B cell (primary cell): ENCODE measurements at regions not wholly inside any gene's neighbourhood (a gene's known extent, or its start where the extent isn't known, plus 50 kb on each side); places are given as distances from the start of the nearest gene placed in this dataset. TPM values are rescaled to one million over a fixed set of nuclear protein-coding genes. Genes with fewer than 3 reads are reported as not detected.
"Not testable (repeated sequence)": the region's sequence is repeated elsewhere in the genome, so short reads cannot be mapped to it uniquely, and the experiment has no call there.

ENCODE experiments used
- ATAC-seq: fragments of 200-7000 bp; cut with Tn5 transposase; one replicate; pipeline ENCODE4 v1.10.0; 2021; ENCODE audit warnings: low read depth, mild to moderate bottlenecking, moderate number of reproducible peaks, moderate library complexity
- CTCF ChIA-PET: fragments of 350-600 bp; sonication (Branson Sonifier 250); formaldehyde crosslinking; loops from one replicate; lab custom pipeline; 2021; ENCODE audit warnings: antibody characterized with exemption, inconsistent platforms; lab: Charles Lee
- POLR2A ChIA-PET: fragments of 350-600 bp; sonication (Branson Sonifier 250); formaldehyde crosslinking; loops from one replicate; lab custom pipeline; 2021; ENCODE audit warnings: antibody characterized with exemption; lab: Charles Lee
- DNase-seq: peaks from one replicate; pipeline ENCODE4 v3.0.0; 2013
- H2AFZ ChIP-seq: 2 replicates; pipeline ENCODE4 v1.6.1; 2012; ENCODE audit warnings: mild to moderate bottlenecking, low read depth, low read length; ENCODE audit not compliant: insufficient read depth, poor library complexity, severe bottlenecking
- H3K27ac ChIP-seq, 2 donors: 1 replicate in 1 of 2; 2 replicates in 1 of 2; pipeline ENCODE4 v1.5.1; 2012 to 2013; ENCODE audit warnings: low read length in 2 of 2, mild to moderate bottlenecking in 2 of 2, moderate library complexity in 1 of 2
- H3K27me3 ChIP-seq, 4 experiments: fragments of 200-600 bp in 1 of 4; sonication (generic) in 1 of 4; replicated peaks in 1 of 4; 1 replicate in 2 of 4; 2 replicates in 2 of 4; pipeline versions ENCODE4 v1.6.1 to v1.7.0; 2013 to 2016; ENCODE audit warnings: low read length in 3 of 4, mild to moderate bottlenecking in 2 of 4, mixed read lengths in 1 of 4, moderate library complexity in 1 of 4; ENCODE audit not compliant: insufficient read depth in 4 of 4, control insufficient read depth in 3 of 4; ENCODE audit errors: control extremely low read depth in 1 of 4
- H3K36me3 ChIP-seq, 2 experiments: replicated peaks in 1 of 2; 1 replicate in 1 of 2; 2 replicates in 1 of 2; pipeline versions ENCODE4 v1.6.1 to v1.7.1; 2013; ENCODE audit warnings: low read length in 1 of 2; ENCODE audit not compliant: insufficient read depth in 2 of 2, control insufficient read depth in 1 of 2; ENCODE audit errors: control extremely low read depth in 1 of 2, extremely low read depth in 1 of 2
- H3K4me1 ChIP-seq, 2 donors: fragments of 200-600 bp in 1 of 2; sonication (generic) in 1 of 2; 1 replicate in 1 of 2; 2 replicates in 1 of 2; pipeline versions ENCODE4 v1.5.1 to v1.6.1; 2013 to 2017; ENCODE audit warnings: low read length in 2 of 2; ENCODE audit not compliant: control insufficient read depth in 2 of 2, insufficient read depth in 2 of 2
- H3K4me2 ChIP-seq: replicated peaks from 2 replicates; pipeline ENCODE3; 2012; ENCODE audit warnings: mild to moderate bottlenecking, low read depth, low read length; ENCODE audit not compliant: poor library complexity, severe bottlenecking
- H3K4me3 ChIP-seq, 5 experiments: fragments of 200-600 bp in 1 of 5; sonication (generic) in 1 of 5; 1 replicate in 3 of 5; 2 replicates in 2 of 5; pipeline versions ENCODE4 v1.5.1 to v1.7.0; 2011 to 2016; ENCODE audit warnings: low read length in 4 of 5, mild to moderate bottlenecking in 4 of 5, low read depth in 2 of 5, control low read depth in 1 of 5, moderate library complexity in 1 of 5; ENCODE audit not compliant: insufficient read depth in 1 of 5; ENCODE audit errors: control extremely low read depth in 1 of 5, extremely low read depth in 1 of 5
- H3K79me2 ChIP-seq: fragments of 200-600 bp; sonication (generic); one replicate; pipeline ENCODE4 v1.6.0; 2016; ENCODE audit warnings: low read length; ENCODE audit not compliant: control insufficient read depth, insufficient read depth
- H3K9ac ChIP-seq: fragments of 200-600 bp; sonication (generic); 2 replicates; pipeline ENCODE4 v1.6.1; 2017; ENCODE audit warnings: mild to moderate bottlenecking, low read length, moderate library complexity
- H3K9me3 ChIP-seq, 3 donors: one replicate each; pipeline versions ENCODE4 v1.6.1 to v1.7.1; 2013; ENCODE audit warnings: low read length in 2 of 3; ENCODE audit not compliant: control insufficient read depth in 2 of 3, insufficient read depth in 1 of 3; ENCODE audit errors: control extremely low read depth in 1 of 3
- H4K20me1 ChIP-seq: 2 replicates; pipeline ENCODE4 v1.6.0; 2012; ENCODE audit warnings: mild to moderate bottlenecking, low read length; ENCODE audit not compliant: insufficient read depth, control insufficient read depth, poor library complexity, severe bottlenecking
- H3K27ac Mint-ChIP-seq: one replicate; pipeline ENCODE4 v1.8.0; 2021; ENCODE audit warnings: mixed read lengths
- H3K27me3 Mint-ChIP-seq: one replicate; pipeline ENCODE4 v1.8.0; 2021; ENCODE audit warnings: mixed read lengths
- H3K4me1 Mint-ChIP-seq: one replicate; pipeline ENCODE4 v1.8.0; 2021; ENCODE audit warnings: mixed read lengths
- H3K4me3 Mint-ChIP-seq: one replicate; pipeline ENCODE4 v1.8.0; 2021; ENCODE audit warnings: mixed read lengths
- H3K9me3 Mint-ChIP-seq: one replicate; pipeline ENCODE4 v1.8.0; 2022; ENCODE audit warnings: mixed read lengths; ENCODE audit not compliant: insufficient read depth
- WGBS: methylation state at CpG from one replicate; pipeline ENCODE4 v1.1.5; 2013; ENCODE audit warnings: missing lambda C conversion rate; ENCODE audit not compliant: insufficient coverage; 5-methylcytosine and 5-hydroxymethylcytosine counted together
- intact Hi-C: fragments of 100-400 bp; cut with micrococcal nuclease; formaldehyde crosslinking; loops from one replicate; pipeline ENCODE4 v1.10.0; 2022
- small RNA-seq: library from RNA; depleted of rRNA; stranded (forward); fragments of <200 nt; gene quantifications from one replicate; pipeline ENCODE3, GENCODE V24; 2012; ENCODE audit warnings: low replicate concordance, low read depth; ENCODE audit not compliant: insufficient read length

DNA sequence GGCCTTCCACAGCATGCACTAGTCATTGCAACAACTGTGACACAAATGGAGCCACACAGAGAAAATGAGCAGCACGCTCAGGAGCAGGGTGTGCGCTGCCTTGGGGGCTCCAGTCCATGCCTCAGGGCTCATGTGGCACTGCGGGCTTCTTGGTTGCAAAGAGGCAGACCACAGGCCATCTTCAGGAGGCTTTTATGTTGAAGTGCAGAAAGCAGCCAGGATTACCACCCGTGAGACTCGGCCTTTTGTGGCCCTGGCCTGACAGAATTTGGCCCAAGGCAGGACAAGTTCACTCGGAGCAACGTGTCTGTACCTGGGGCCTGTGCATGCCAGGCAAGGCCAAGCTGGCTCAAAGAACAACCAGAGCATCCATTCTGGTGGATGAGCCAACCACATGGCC, 602.3 kb downstream of the CWH43 start:
- H3K27me3 ChIP-seq, H3K9me3 Mint-ChIP-seq, H3K4me2 ChIP-seq, H3K27ac Mint-ChIP-seq, CTCF ChIA-PET, H3K27me3 Mint-ChIP-seq, POLR2A ChIA-PET, H2AFZ ChIP-seq, H4K20me1 ChIP-seq, H3K4me1 ChIP-seq, H3K9ac ChIP-seq, H3K4me1 Mint-ChIP-seq, H3K79me2 ChIP-seq, H3K36me3 ChIP-seq, H3K9me3 ChIP-seq, DNase-seq, H3K4me3 ChIP-seq, intact Hi-C loops, H3K4me3 Mint-ChIP-seq, H3K27ac ChIP-seq, ATAC-seq: not testable (repeated sequence)
- no CpG with 5 or more reads among the region's 7 CpGs for WGBS

DNA sequence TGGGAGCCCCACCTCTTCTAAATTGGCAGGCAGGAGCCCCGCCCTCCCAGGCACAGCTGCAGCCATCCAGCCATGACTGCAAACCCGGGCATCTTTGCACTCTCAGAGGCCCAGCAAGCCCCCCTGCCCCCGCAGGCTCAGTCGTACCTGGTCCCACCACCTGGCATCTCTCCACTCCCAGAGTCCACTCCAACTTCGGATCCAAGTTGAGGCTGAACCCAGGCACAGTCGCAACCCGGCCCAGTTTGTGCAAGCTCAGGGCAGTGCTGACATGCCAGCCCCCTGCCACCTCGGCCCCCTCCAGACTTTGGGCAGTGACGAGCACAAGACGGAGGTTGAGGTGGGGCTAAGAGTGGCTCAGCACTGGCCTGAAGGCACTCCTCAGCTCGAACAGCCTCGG, 632.4 kb downstream of the CWH43 start:
- H3K9me3 Mint-ChIP-seq, CTCF ChIA-PET, H3K9me3 ChIP-seq, H3K4me3 Mint-ChIP-seq, H4K20me1 ChIP-seq, ATAC-seq, POLR2A ChIA-PET, H3K4me1 ChIP-seq, H3K27ac ChIP-seq, H3K27ac Mint-ChIP-seq, intact Hi-C loops, DNase-seq, H3K27me3 ChIP-seq, H3K9ac ChIP-seq, H3K27me3 Mint-ChIP-seq, H2AFZ ChIP-seq, H3K36me3 ChIP-seq, H3K4me1 Mint-ChIP-seq, H3K4me2 ChIP-seq, H3K79me2 ChIP-seq, H3K4me3 ChIP-seq: not testable (repeated sequence)
- 67% methylated on average over 8 of the region's 12 CpGs for WGBS

DNA sequence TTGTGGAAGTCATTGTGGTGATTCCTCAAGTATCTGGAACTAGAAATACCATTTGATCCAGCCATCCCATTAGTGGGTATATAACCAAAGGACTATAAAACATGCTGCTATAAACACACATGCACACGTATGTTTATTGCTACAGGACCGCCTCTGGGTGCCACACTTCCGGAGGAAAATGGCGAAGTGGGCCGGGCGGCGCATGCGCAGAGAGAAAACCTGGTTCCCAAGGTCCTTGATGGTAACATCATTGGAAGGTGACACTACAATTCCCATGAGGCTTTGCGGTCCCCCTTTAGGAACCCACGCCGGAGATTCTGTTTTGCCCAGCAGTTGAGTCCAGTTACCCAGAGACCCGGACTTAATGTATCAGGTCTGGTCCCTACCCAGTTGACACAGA, 640.4 kb downstream of the CWH43 start:
- POLR2A ChIA-PET, ATAC-seq, H3K9me3 Mint-ChIP-seq, H3K9ac ChIP-seq, H3K27ac Mint-ChIP-seq, H3K4me1 Mint-ChIP-seq, intact Hi-C loops, H3K9me3 ChIP-seq, H4K20me1 ChIP-seq, CTCF ChIA-PET, H3K79me2 ChIP-seq, H3K4me1 ChIP-seq, H3K36me3 ChIP-seq, H3K27me3 Mint-ChIP-seq, H3K4me2 ChIP-seq, H2AFZ ChIP-seq, H3K27me3 ChIP-seq, H3K4me3 ChIP-seq, DNase-seq, H3K4me3 Mint-ChIP-seq, H3K27ac ChIP-seq: not testable (repeated sequence)
- WGBS: 92% methylated on average over 7 of the region's 12 CpGs

Small RNA genes in the stretch of these regions (small RNA-seq; reads per million reads assigned to genes)
- not detected for gene AC119751.2
- gene AC119751.6: not detected
- gene AC119751.7: not detected
- gene AC119751.8: not detected
